NB4 (cell line): ENCODE measurements at regions not wholly inside any gene's neighbourhood (a gene's known extent, or its start where the extent isn't known, plus 50 kb on each side); places are given as distances from the start of the nearest gene placed in this dataset.
"Not testable (repeated sequence)": the region's sequence is repeated elsewhere in the genome, so short reads cannot be mapped to it uniquely, and the experiment has no call there.

Experiments
- POLR2A ChIP-seq: IDR thresholded peaks from 2 replicates; pipeline ENCODE4 v1.6.1; 2011; ENCODE audit warnings: mild to moderate bottlenecking; ENCODE audit not compliant: insufficient read length; ENCODE audit errors: extremely low read depth
- TF ChIP-seq, protein P1 (sequence below): IDR thresholded peaks from one replicate; pipeline ENCODE4 v1.5.1; 2012; ENCODE audit warnings: low read depth, low read length
- TF ChIP-seq, protein P2 (sequence below): IDR thresholded peaks from 2 replicates; pipeline ENCODE4 v1.6.1; 2011; ENCODE audit warnings: low read depth, low read length

DNA sequence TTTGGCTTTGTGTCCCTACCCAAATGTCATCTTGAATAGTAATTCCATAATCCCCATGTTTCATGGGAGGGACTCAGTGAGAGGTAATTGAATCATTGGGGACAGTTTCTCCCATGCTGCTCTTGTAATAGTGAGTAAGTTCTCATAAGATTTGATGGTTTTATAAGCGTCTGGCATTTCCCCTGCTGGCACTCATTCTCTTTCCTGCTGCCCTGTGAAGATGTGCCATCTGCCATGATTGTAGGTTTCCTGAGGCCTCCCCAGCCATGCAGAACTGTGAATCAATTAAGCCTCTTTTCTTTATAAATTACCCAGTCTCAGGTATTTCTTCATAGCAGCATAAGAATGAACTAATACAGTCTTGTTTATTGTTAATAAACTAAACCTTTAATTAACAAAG is 402.6 kb downstream of the NYAP2 start:
- TF ChIP-seq, protein P1, sequence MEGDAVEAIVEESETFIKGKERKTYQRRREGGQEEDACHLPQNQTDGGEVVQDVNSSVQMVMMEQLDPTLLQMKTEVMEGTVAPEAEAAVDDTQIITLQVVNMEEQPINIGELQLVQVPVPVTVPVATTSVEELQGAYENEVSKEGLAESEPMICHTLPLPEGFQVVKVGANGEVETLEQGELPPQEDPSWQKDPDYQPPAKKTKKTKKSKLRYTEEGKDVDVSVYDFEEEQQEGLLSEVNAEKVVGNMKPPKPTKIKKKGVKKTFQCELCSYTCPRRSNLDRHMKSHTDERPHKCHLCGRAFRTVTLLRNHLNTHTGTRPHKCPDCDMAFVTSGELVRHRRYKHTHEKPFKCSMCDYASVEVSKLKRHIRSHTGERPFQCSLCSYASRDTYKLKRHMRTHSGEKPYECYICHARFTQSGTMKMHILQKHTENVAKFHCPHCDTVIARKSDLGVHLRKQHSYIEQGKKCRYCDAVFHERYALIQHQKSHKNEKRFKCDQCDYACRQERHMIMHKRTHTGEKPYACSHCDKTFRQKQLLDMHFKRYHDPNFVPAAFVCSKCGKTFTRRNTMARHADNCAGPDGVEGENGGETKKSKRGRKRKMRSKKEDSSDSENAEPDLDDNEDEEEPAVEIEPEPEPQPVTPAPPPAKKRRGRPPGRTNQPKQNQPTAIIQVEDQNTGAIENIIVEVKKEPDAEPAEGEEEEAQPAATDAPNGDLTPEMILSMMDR, result not testable (repeated sequence)
- TF ChIP-seq POLR2A, result not testable (repeated sequence)
- TF ChIP-seq, protein P2, sequence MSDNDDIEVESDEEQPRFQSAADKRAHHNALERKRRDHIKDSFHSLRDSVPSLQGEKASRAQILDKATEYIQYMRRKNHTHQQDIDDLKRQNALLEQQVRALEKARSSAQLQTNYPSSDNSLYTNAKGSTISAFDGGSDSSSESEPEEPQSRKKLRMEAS, result not testable (repeated sequence)
